CD14-positive monocyte (primary cell): ENCODE measurements at regions not wholly inside any gene's neighbourhood (a gene's known extent, or its start where the extent isn't known, plus 50 kb on each side); places are given as distances from the start of the nearest gene placed in this dataset.

Source experiments
- DNase-seq, 3 donors: peaks; one replicate each; pipeline ENCODE4 v3.0.0-alpha.2; 2011 to 2022
- H2AFZ ChIP-seq: 2 replicates; pipeline ENCODE4 v1.6.0; 2012; ENCODE audit warnings: mild to moderate bottlenecking, low read depth, low read length, inconsistent platforms; ENCODE audit not compliant: insufficient read depth, poor library complexity, severe bottlenecking
- H3K27ac ChIP-seq, 2 donors: 1 replicate in 1 of 2; 2 replicates in 1 of 2; pipeline ENCODE4 v1.5.1; 2012 to 2013; ENCODE audit warnings: low read length in 2 of 2, control low read depth in 1 of 2, inconsistent platforms in 1 of 2, low read depth in 1 of 2, mild to moderate bottlenecking in 1 of 2
- H3K27me3 ChIP-seq, 2 donors: one replicate each; pipeline versions ENCODE4 v1.6.0 to v1.6.1; 2011 to 2013; ENCODE audit warnings: low read length in 2 of 2; ENCODE audit not compliant: control insufficient read depth in 2 of 2, insufficient read depth in 2 of 2
- H3K36me3 ChIP-seq, 2 donors: replicated peaks in 1 of 2; 1 replicate in 1 of 2; 2 replicates in 1 of 2; pipeline versions ENCODE4 v1.5.1 to v1.6.1; 2012 to 2013; ENCODE audit warnings: low read length in 2 of 2, control low read depth in 1 of 2, inconsistent platforms in 1 of 2, mild to moderate bottlenecking in 1 of 2; ENCODE audit not compliant: insufficient read depth in 2 of 2, control insufficient read depth in 1 of 2
- H3K4me1 ChIP-seq, 2 donors: 1 replicate in 1 of 2; 2 replicates in 1 of 2; pipeline versions ENCODE4 v1.5.1 to v1.6.1; 2012 to 2013; ENCODE audit warnings: low read length in 2 of 2, control low read depth in 1 of 2, inconsistent platforms in 1 of 2, mild to moderate bottlenecking in 1 of 2, moderate library complexity in 1 of 2; ENCODE audit not compliant: insufficient read depth in 2 of 2, control insufficient read depth in 1 of 2
- H3K4me2 ChIP-seq: replicated peaks from 2 replicates; pipeline ENCODE3; 2012; ENCODE audit warnings: low read length, moderate library complexity, mild to moderate bottlenecking; ENCODE audit not compliant: poor library complexity, severe bottlenecking; ENCODE audit errors: extremely low read depth
- H3K4me3 ChIP-seq, 3 experiments: fragments of 200-600 bp in 1 of 3; sonication (generic) in 1 of 3; replicated peaks in 1 of 3; 1 replicate in 2 of 3; 2 replicates in 1 of 3; pipeline ENCODE4 v1.5.1; 2011 to 2013; ENCODE audit warnings: low read length in 3 of 3, mild to moderate bottlenecking in 3 of 3, control low read depth in 2 of 3, low read depth in 2 of 3, inconsistent platforms in 1 of 3, moderate library complexity in 1 of 3
- H3K79me2 ChIP-seq: 2 replicates; pipeline ENCODE4 v1.6.0; 2012; ENCODE audit warnings: mild to moderate bottlenecking, control low read depth, inconsistent platforms, low read length, moderate library complexity; ENCODE audit not compliant: insufficient read depth
- H3K9ac ChIP-seq: 2 replicates; pipeline ENCODE4 v1.6.0; 2017; ENCODE audit warnings: low read length, mild to moderate bottlenecking; ENCODE audit not compliant: insufficient read depth, poor library complexity, severe bottlenecking
- H3K9me3 ChIP-seq, 2 donors: replicated peaks in 1 of 2; 1 replicate in 1 of 2; 2 replicates in 1 of 2; pipeline versions ENCODE4 v1.5.1 to v1.6.1; 2012 to 2013; ENCODE audit warnings: low read length in 2 of 2, control low read depth in 1 of 2; ENCODE audit not compliant: control insufficient read depth in 1 of 2, insufficient read depth in 1 of 2
- H4K20me1 ChIP-seq: 2 replicates; pipeline ENCODE4 v1.6.0; 2012; ENCODE audit warnings: mild to moderate bottlenecking, low read length, control low read depth, moderate library complexity; ENCODE audit not compliant: insufficient read depth
- H3K27ac Mint-ChIP-seq, 7 donors: one replicate each; pipeline ENCODE4 v1.8.0; 2020; ENCODE audit warnings: mild to moderate bottlenecking in 7 of 7, mixed read lengths in 7 of 7, moderate library complexity in 6 of 7, inconsistent platforms in 2 of 7
- H3K27me3 Mint-ChIP-seq, 3 donors: one replicate each; pipeline ENCODE4 v1.8.0; 2021 to 2022; ENCODE audit warnings: low read depth in 3 of 3, mild to moderate bottlenecking in 3 of 3, mixed read lengths in 3 of 3, moderate library complexity in 3 of 3, inconsistent platforms in 1 of 3
- H3K36me3 Mint-ChIP-seq, 2 donors: one replicate each; pipeline ENCODE4 v1.8.0; 2020; ENCODE audit warnings: mixed read lengths in 2 of 2, inconsistent platforms in 1 of 2, mild to moderate bottlenecking in 1 of 2
- H3K4me1 Mint-ChIP-seq: one replicate; pipeline ENCODE4 v1.8.0; 2020; ENCODE audit warnings: mild to moderate bottlenecking, mixed read lengths
- H3K4me3 Mint-ChIP-seq, 2 donors: one replicate each; pipeline ENCODE4 v1.8.0; 2020; ENCODE audit warnings: mild to moderate bottlenecking in 2 of 2, mixed read lengths in 2 of 2, moderate library complexity in 1 of 2
- H3K9me3 Mint-ChIP-seq, 7 donors: one replicate each; pipeline ENCODE4 v1.8.0; 2020 to 2022; ENCODE audit warnings: mixed read lengths in 7 of 7, mild to moderate bottlenecking in 6 of 7, moderate library complexity in 6 of 7, inconsistent platforms in 2 of 7
- WGBS: methylation state at CpG from one replicate; pipeline ENCODE4 v1.1.5; 2013; ENCODE audit warnings: missing lambda C conversion rate; ENCODE audit not compliant: insufficient coverage; 5-methylcytosine and 5-hydroxymethylcytosine counted together
- intact Hi-C, 2 donors: fragments of 100-400 bp; cut with micrococcal nuclease; formaldehyde crosslinking; loops; one replicate each; pipeline versions ENCODE4 v1.15.0 to v1.15.1; 2023
- TF ChIP-seq, protein P1 (sequence below): fragments of 200-600 bp; IDR thresholded peaks from one replicate; pipeline ENCODE4 v1.8.0; 2022; ENCODE audit warnings: antibody characterized with exemption, mild to moderate bottlenecking

DNA sequence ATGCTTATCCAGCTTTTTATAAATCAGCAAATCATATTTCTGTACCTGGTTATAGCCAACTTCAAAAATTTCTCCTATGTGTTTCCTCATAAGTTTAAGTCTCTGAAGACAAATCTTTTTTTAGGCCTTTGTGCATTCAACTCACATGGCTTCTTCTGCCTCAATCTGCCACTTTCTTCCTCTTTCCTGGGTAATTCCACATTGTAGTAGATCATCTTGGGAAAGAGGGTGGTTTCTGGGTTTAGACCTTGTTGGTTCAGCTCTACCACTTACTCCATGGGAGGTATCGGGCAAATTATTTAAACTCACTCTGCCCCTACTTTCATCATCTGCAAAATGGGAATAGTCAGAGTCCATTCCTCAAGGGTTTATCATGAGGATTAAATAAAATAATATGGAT is 707.0 kb upstream of the ZEB2 start:
- Histone ChIP-seq H3K4me2 (no peak overlapping the region), H3K4me3 (no peak overlapping the region), H4K20me1 (no peaks in the 10 kb centered on the region), H3K36me3 (no peaks in the 10 kb centered on the region), H2AFZ (no peak overlapping the region), H3K4me1 (no peaks in the 10 kb centered on the region), H3K27me3 (no peaks in the 10 kb centered on the region), H3K9me3 (peaks cover 0 to 6% of the 10 kb centered on the region in 2 donors), H3K79me2 (no peaks in the 10 kb centered on the region), H3K9ac (no peak overlapping the region), H3K27ac (no peak overlapping the region)
- H3K4me3 Mint-ChIP-seq, result no peak overlapping the region
- H3K4me1 Mint-ChIP-seq, result no peaks in the 10 kb centered on the region
- H3K27me3 Mint-ChIP-seq, result peaks cover 0 to 2% (median 0%) of the 10 kb centered on the region in 3 donors
- no peak for DNase-seq
- H3K27ac Mint-ChIP-seq, result no peak overlapping the region
- TF ChIP-seq, protein P1, sequence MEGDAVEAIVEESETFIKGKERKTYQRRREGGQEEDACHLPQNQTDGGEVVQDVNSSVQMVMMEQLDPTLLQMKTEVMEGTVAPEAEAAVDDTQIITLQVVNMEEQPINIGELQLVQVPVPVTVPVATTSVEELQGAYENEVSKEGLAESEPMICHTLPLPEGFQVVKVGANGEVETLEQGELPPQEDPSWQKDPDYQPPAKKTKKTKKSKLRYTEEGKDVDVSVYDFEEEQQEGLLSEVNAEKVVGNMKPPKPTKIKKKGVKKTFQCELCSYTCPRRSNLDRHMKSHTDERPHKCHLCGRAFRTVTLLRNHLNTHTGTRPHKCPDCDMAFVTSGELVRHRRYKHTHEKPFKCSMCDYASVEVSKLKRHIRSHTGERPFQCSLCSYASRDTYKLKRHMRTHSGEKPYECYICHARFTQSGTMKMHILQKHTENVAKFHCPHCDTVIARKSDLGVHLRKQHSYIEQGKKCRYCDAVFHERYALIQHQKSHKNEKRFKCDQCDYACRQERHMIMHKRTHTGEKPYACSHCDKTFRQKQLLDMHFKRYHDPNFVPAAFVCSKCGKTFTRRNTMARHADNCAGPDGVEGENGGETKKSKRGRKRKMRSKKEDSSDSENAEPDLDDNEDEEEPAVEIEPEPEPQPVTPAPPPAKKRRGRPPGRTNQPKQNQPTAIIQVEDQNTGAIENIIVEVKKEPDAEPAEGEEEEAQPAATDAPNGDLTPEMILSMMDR, result no peak
- H3K36me3 Mint-ChIP-seq, result no peaks in the 10 kb centered on the region
- WGBS, result no CpG with 5 or more reads among the region's 1 CpG
- H3K9me3 Mint-ChIP-seq, result peaks cover 0 to 18% (median 10%) of the 10 kb centered on the region in 7 donors
- intact Hi-C loops, result no loop called here

DNA sequence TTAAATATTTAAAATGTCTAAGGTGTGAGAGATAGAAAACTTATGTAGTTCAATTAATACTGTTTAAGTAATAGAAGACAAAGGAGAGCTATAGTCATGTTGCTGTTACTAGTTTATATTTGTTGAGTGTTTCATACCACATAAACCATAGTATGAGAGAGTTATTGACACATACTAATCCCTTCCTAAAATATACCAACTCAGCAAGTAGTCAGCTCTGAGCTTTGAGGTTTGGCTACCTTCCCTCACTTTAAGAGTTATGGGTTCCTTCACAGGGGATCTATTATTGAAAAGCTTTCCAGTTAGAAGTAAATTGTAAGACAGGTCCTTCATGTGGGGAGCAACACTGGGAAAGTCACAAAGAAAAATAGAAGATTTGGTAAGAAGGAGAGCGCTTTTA is 701.6 kb upstream of the ZEB2 start:
- Histone ChIP-seq H3K4me1 (no peaks in the 10 kb centered on the region), H3K9ac (no peak overlapping the region), H3K27me3 (no peaks in the 10 kb centered on the region), H2AFZ (no peak overlapping the region), H3K79me2 (no peaks in the 10 kb centered on the region), H3K4me2 (no peak overlapping the region), H3K4me3 (no peak overlapping the region), H3K36me3 (no peaks in the 10 kb centered on the region), H3K9me3 (peaks cover 0 to 6% of the 10 kb centered on the region in 2 donors), H4K20me1 (no peaks in the 10 kb centered on the region), H3K27ac (no peak overlapping the region)
- Mint-ChIP-seq H3K9me3 (peaks cover 3 to 14% (median 10%) of the 10 kb centered on the region in 7 donors), H3K36me3 (no peaks in the 10 kb centered on the region), H3K27ac (no peak overlapping the region), H3K4me3 (no peak overlapping the region), H3K4me1 (no peaks in the 10 kb centered on the region), H3K27me3 (no peaks in the 10 kb centered on the region)
- TF ChIP-seq, protein P1, result no peak
- DNase-seq, result no peak
- intact Hi-C loops, result no loop called here
- WGBS, result no CpG with 5 or more reads among the region's 1 CpG
